Osteoblast (primary cell): ENCODE measurements at regions not wholly inside any gene's neighbourhood (a gene's known extent, or its start where the extent isn't known, plus 50 kb on each side); places are given as distances from the start of the nearest gene placed in this dataset.

Experiments
- DNase-seq: peaks from one replicate; pipeline ENCODE4 v3.0.0; 2011; ENCODE audit warnings: low spot score, mixed read lengths; ENCODE audit not compliant: insufficient read length; ENCODE audit errors: missing footprints
- H2AFZ ChIP-seq: 2 replicates; pipeline ENCODE4 v1.6.0; 2011; ENCODE audit warnings: mild to moderate bottlenecking, low read length
- H3K27ac ChIP-seq: 2 replicates; pipeline ENCODE4 v1.5.1; 2011; ENCODE audit warnings: mild to moderate bottlenecking, low read depth, low read length, moderate library complexity
- H3K27me3 ChIP-seq: 2 replicates; pipeline ENCODE4 v1.6.0; 2012; ENCODE audit warnings: mild to moderate bottlenecking, control low read depth, inconsistent platforms, low read length, moderate library complexity; ENCODE audit not compliant: insufficient read depth
- H3K36me3 ChIP-seq: 2 replicates; pipeline ENCODE4 v1.5.1; 2011; ENCODE audit warnings: mild to moderate bottlenecking, low read length, control low read depth, moderate library complexity; ENCODE audit not compliant: insufficient read depth
- H3K4me1 ChIP-seq: 2 replicates; pipeline ENCODE4 v1.5.1; 2011; ENCODE audit warnings: mild to moderate bottlenecking, low read length, control low read depth, moderate library complexity; ENCODE audit not compliant: insufficient read depth
- H3K4me2 ChIP-seq: 2 replicates; pipeline ENCODE4 v1.6.0; 2011; ENCODE audit warnings: mild to moderate bottlenecking, low read length; ENCODE audit not compliant: insufficient read depth
- H3K4me3 ChIP-seq: fragments of 200-600 bp; sonication (generic); 3 replicates; pipeline ENCODE4 v1.5.1; 2012; ENCODE audit warnings: mild to moderate bottlenecking, low read length, inconsistent platforms; ENCODE audit not compliant: insufficient read depth
- H3K79me2 ChIP-seq: 2 replicates; pipeline ENCODE4 v1.6.0; 2012; ENCODE audit warnings: mild to moderate bottlenecking, low read length, control low read depth, inconsistent platforms; ENCODE audit not compliant: insufficient read depth
- H3K9me3 ChIP-seq: 2 replicates; pipeline ENCODE4 v1.5.1; 2011; ENCODE audit warnings: low read depth, low read length, control low read depth
- H4K20me1 ChIP-seq: 2 replicates; pipeline ENCODE4 v1.6.0; 2012; ENCODE audit warnings: mild to moderate bottlenecking, low read length, control low read depth; ENCODE audit not compliant: insufficient read depth
- CTCF ChIP-seq: IDR thresholded peaks from 2 replicates; pipeline ENCODE4 v1.5.1; 2011; ENCODE audit warnings: mild to moderate bottlenecking, low read depth, low read length, moderate library complexity; ENCODE audit errors: extremely low read depth

- H3K4me3 ChIP-seq: no peak overlapping the region
- DNase-seq: peak; percentile 63
- H4K20me1 ChIP-seq: no peaks in the 10 kb centered on the region
- H3K27me3 ChIP-seq: no peaks in the 10 kb centered on the region
- no peak overlapping the region for H3K4me2 ChIP-seq
- H3K9me3 ChIP-seq: no peaks in the 10 kb centered on the region
- H3K36me3 ChIP-seq: no peaks in the 10 kb centered on the region
- peak overlapping the region; percentile 53 for H3K27ac ChIP-seq
- peaks cover 20% of the 10 kb centered on the region for H3K4me1 ChIP-seq
- no peak for TF ChIP-seq CTCF
- H3K79me2 ChIP-seq: no peaks in the 10 kb centered on the region
- H2AFZ ChIP-seq: no peak overlapping the region
Observed at GRCh38 chr13:40116008-40116407, 460.5 kb downstream of the COG6 start.

DNA sequence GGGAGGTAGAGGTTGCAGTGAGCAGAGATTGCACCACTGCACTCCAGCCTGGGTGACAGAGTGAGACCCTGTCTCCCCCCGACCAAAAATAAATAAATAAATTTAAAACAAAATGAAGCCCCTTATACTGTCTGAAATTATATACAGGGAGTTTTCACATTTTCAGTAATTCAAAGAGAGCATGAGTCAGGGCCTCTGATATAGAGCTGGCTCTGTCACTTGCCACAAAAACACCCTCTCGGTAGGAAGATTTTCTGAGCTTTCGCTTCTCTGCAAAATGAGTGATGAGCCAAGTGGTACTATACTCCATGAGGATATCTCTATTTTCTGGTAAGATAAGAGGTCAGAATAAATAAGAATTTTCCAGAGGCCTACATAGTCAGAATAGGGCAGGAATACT lies 462.9 kb downstream of the COG6 start:
- Histone ChIP-seq H3K27me3 (no peaks in the 10 kb centered on the region), H2AFZ (no peak overlapping the region), H4K20me1 (no peaks in the 10 kb centered on the region), H3K36me3 (no peaks in the 10 kb centered on the region), H3K27ac (no peak overlapping the region), H3K4me1 (peaks cover 28% of the 10 kb centered on the region), H3K9me3 (no peaks in the 10 kb centered on the region), H3K79me2 (no peaks in the 10 kb centered on the region), H3K4me3 (no peak overlapping the region), H3K4me2 (no peak overlapping the region)
- no peak for DNase-seq
- no peak for TF ChIP-seq CTCF

DNA sequence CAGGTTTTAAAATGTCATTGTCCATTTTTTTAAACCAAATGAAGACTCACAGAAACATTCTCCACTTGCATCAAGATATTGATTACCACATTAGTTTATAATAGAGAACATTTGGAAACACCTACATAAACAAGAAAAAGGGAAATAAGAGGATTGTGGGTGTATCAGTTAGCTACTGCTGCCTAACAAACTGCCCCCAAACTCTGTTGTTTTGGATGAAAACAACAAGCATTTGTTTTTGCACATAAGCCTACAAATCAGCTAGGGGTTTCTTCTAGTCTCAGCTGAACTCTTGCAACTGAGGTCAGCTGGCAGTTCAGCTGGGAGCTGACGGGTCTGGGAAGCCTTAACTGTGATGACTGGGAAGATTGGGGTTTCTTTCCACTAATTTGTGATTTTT lies 464.4 kb downstream of the COG6 start:
- Histone ChIP-seq H3K4me1 (peaks cover 28% of the 10 kb centered on the region), H3K27ac (peak overlapping the region; percentile 76)
- TF ChIP-seq CTCF: no peak

DNA sequence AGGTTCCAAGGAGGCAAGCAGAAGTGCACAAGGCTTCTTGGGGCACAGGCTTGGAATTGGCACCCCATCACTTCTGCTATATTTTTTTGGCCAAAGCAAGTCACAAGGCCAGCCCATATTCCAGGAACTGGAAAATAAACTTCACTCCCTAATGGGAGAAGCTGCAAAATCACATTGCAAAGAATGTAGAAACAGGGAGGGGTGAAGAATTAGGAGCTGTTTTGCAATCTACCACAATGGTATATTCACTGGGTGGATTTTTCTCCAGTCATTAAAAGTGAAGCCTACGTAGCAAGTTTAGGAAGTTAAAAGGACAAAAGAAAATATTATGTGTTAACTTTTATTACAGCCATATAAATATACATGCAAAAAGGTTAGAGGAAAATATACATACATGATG lies 464.8 kb downstream of the COG6 start:
- Histone ChIP-seq H2AFZ (no peak overlapping the region), H3K27ac (peak overlapping the region; percentile 76), H3K79me2 (no peaks in the 10 kb centered on the region), H3K4me1 (peaks cover 28% of the 10 kb centered on the region), H3K9me3 (no peaks in the 10 kb centered on the region), H3K4me3 (no peak overlapping the region), H3K27me3 (no peaks in the 10 kb centered on the region), H3K4me2 (peak overlapping the region; percentile 56), H4K20me1 (no peaks in the 10 kb centered on the region), H3K36me3 (no peaks in the 10 kb centered on the region)
- DNase-seq: no peak
- no peak for TF ChIP-seq CTCF

More for the DNA sequence above, 464.4 kb downstream of the COG6 start:
- no peak for DNase-seq
- H3K36me3 ChIP-seq: no peaks in the 10 kb centered on the region
- no peaks in the 10 kb centered on the region for H4K20me1 ChIP-seq
- H3K4me2 ChIP-seq: peak overlapping the region; percentile 56
- H2AFZ ChIP-seq: no peak overlapping the region
- H3K79me2 ChIP-seq: no peaks in the 10 kb centered on the region
- no peaks in the 10 kb centered on the region for H3K27me3 ChIP-seq
- no peak overlapping the region for H3K4me3 ChIP-seq
- no peaks in the 10 kb centered on the region for H3K9me3 ChIP-seq
